NCI-H2107 treated with DMSO at 0.1 percent for 48 hours (cell line): ENCODE measurements at regions not wholly inside any gene's neighbourhood (a gene's known extent, or its start where the extent isn't known, plus 50 kb on each side); places are given as distances from the start of the nearest gene placed in this dataset.
"Not testable (repeated sequence)": the region's sequence is repeated elsewhere in the genome, so short reads cannot be mapped to it uniquely, and the experiment has no call there.

Experiments
- DNase-seq: peaks from one replicate; lab custom pipeline; 2025; ENCODE audit not compliant: unreplicated experiment; lab: John Stamatoyannopoulos, UW

- no peak for DNase-seq
These were observed 99.5 kb downstream of the CD83 start for GRCh38 chr6:14216946-14217684.

GRCh38 chr6:14217728-14218518 lies 100.4 kb downstream of the CD83 start:
- DNase-seq = no peak

GRCh38 chr6:14218519-14218800 lies 100.9 kb downstream of the CD83 start:
- no peak for DNase-seq

GRCh38 chr6:14221564-14222279 lies 104.2 kb downstream of the CD83 start:
- DNase-seq = no peak

- DNase-seq = no peak
These were observed 105.4 kb downstream of the CD83 start for GRCh38 chr6:14222956-14223355.

- no peak for DNase-seq
These were observed 107.0 kb downstream of the CD83 start for GRCh38 chr6:14224359-14225103.

- no peak for DNase-seq
These were observed 108.6 kb downstream of the CD83 start for GRCh38 chr6:14226051-14226660.

GRCh38 chr6:14228571-14228970 lies 111.0 kb downstream of the CD83 start:
- no peak for DNase-seq

GRCh38 chr6:14231071-14231483 lies 113.5 kb downstream of the CD83 start:
- no peak for DNase-seq

GRCh38 chr6:14231501-14232280 lies 114.1 kb downstream of the CD83 start:
- DNase-seq = no peak

- no peak for DNase-seq
These were observed 115.3 kb downstream of the CD83 start for GRCh38 chr6:14232889-14233288.

- no peak for DNase-seq
These were observed 118.2 kb downstream of the CD83 start for GRCh38 chr6:14235653-14236356.

- DNase-seq = no peak
These were observed 121.5 kb downstream of the CD83 start for GRCh38 chr6:14239097-14239496.

GRCh38 chr6:14240411-14241166 lies 123.0 kb downstream of the CD83 start:
- DNase-seq = no peak

- no peak for DNase-seq
These were observed 123.9 kb downstream of the CD83 start for GRCh38 chr6:14241255-14242070.

- not testable (repeated sequence) for DNase-seq
These were observed 125.3 kb downstream of the CD83 start for GRCh38 chr6:14242912-14243311.

GRCh38 chr6:14243597-14243996 lies 126.0 kb downstream of the CD83 start:
- DNase-seq = no peak

GRCh38 chr6:14246876-14247275 lies 129.3 kb downstream of the CD83 start:
- DNase-seq = no peak
